ENCODE measurements at regions not wholly inside any gene's neighbourhood (a gene's known extent, or its start where the extent isn't known, plus 50 kb on each side); places are given as distances from the start of the nearest gene placed in this dataset.

- no peak for TF ChIP-seq EZH2 (IDR thresholded peaks at IDR 0.05; ENCODE audit: borderline replicate concordance, low read depth, low read length, severe bottlenecking)
- peak; percentile 88 for TF ChIP-seq CTCF (IDR thresholded peaks at IDR 0.05; ENCODE audit: borderline replicate concordance, extremely low read depth, low read length, poor library complexity, severe bottlenecking)
- no peak overlapping the region for H2AFZ ChIP-seq (ENCODE audit: low read depth, low read length)
- H3K27me3 ChIP-seq (ENCODE audit: insufficient read depth, low read length, poor library complexity): no peaks in the 10 kb centered on the region
- H3K79me2 ChIP-seq (ENCODE audit: insufficient read depth, low read length): no peaks in the 10 kb centered on the region
- no peak overlapping the region for H3K27ac ChIP-seq (ENCODE audit: low read length)
- H3K36me3 ChIP-seq (ENCODE audit: insufficient read depth, low read length): no peaks in the 10 kb centered on the region
- H3K9me3 ChIP-seq (ENCODE audit: insufficient read depth, low read length, severe bottlenecking): no peaks in the 10 kb centered on the region
- DNase-seq (peak; percentile 63), ATAC-seq (ENCODE audit: insufficient read depth, low read depth) (peak; percentile 93)
- H3K4me1 ChIP-seq (ENCODE audit: insufficient read depth, low read length): no peaks in the 10 kb centered on the region
- no peak overlapping the region for H3K4me3 ChIP-seq (ENCODE audit: low read depth in 1 of 2, low read length in 2 of 2)
- H3K4me2 ChIP-seq (ENCODE audit: insufficient read depth, low read length): no peak overlapping the region
- H3K9ac ChIP-seq (ENCODE audit: low read depth, low read length): no peak overlapping the region
- H4K20me1 ChIP-seq (ENCODE audit: insufficient read depth, low read length): no peaks in the 10 kb centered on the region
These were observed 173.9 kb upstream of the GRM3 start for GRCh38 chr7:86469680-86470295.

GRCh38 chr7:86454753-86455152, 189.0 kb upstream of the GRM3 start:
- no peak overlapping the region for H2AFZ ChIP-seq (ENCODE audit: low read depth, low read length)
- TF ChIP-seq CTCF (IDR thresholded peaks at IDR 0.05; ENCODE audit: borderline replicate concordance, extremely low read depth, low read length, poor library complexity, severe bottlenecking) (no peak), EZH2 (IDR thresholded peaks at IDR 0.05; ENCODE audit: borderline replicate concordance, low read depth, low read length, severe bottlenecking) (no peak)
- H3K9ac ChIP-seq (ENCODE audit: low read depth, low read length): no peak overlapping the region
- H3K27me3 ChIP-seq (ENCODE audit: insufficient read depth, low read length, poor library complexity): no peaks in the 10 kb centered on the region
- no peak for ATAC-seq (ENCODE audit: insufficient read depth, low read depth)
- H3K27ac ChIP-seq (ENCODE audit: low read length): no peak overlapping the region
- no peaks in the 10 kb centered on the region for H3K79me2 ChIP-seq (ENCODE audit: insufficient read depth, low read length)
- H3K9me3 ChIP-seq (ENCODE audit: insufficient read depth, low read length, severe bottlenecking): no peaks in the 10 kb centered on the region
- no peak for DNase-seq
- H4K20me1 ChIP-seq (ENCODE audit: insufficient read depth, low read length): no peaks in the 10 kb centered on the region
- no peaks in the 10 kb centered on the region for H3K36me3 ChIP-seq (ENCODE audit: insufficient read depth, low read length)
- no peaks in the 10 kb centered on the region for H3K4me1 ChIP-seq (ENCODE audit: insufficient read depth, low read length)
- no peak overlapping the region for H3K4me2 ChIP-seq (ENCODE audit: insufficient read depth, low read length)
- H3K4me3 ChIP-seq (ENCODE audit: low read depth in 1 of 2, low read length in 2 of 2): no peak overlapping the region

GRCh38 chr7:86453454-86453853, 190.3 kb upstream of the GRM3 start:
- ATAC-seq (ENCODE audit: insufficient read depth, low read depth): no peak
- H2AFZ ChIP-seq (ENCODE audit: low read depth, low read length): no peak overlapping the region
- TF ChIP-seq EZH2 (IDR thresholded peaks at IDR 0.05; ENCODE audit: borderline replicate concordance, low read depth, low read length, severe bottlenecking) (no peak), CTCF (IDR thresholded peaks at IDR 0.05; ENCODE audit: borderline replicate concordance, extremely low read depth, low read length, poor library complexity, severe bottlenecking) (no peak)
- H3K79me2 ChIP-seq (ENCODE audit: insufficient read depth, low read length): no peaks in the 10 kb centered on the region
- no peaks in the 10 kb centered on the region for H4K20me1 ChIP-seq (ENCODE audit: insufficient read depth, low read length)
- no peaks in the 10 kb centered on the region for H3K36me3 ChIP-seq (ENCODE audit: insufficient read depth, low read length)
- H3K27me3 ChIP-seq (ENCODE audit: insufficient read depth, low read length, poor library complexity): no peaks in the 10 kb centered on the region
- no peak overlapping the region for H3K27ac ChIP-seq (ENCODE audit: low read length)
- no peak for DNase-seq
- H3K9ac ChIP-seq (ENCODE audit: low read depth, low read length): no peak overlapping the region
- no peak overlapping the region for H3K4me3 ChIP-seq (ENCODE audit: low read depth in 1 of 2, low read length in 2 of 2)
- H3K9me3 ChIP-seq (ENCODE audit: insufficient read depth, low read length, severe bottlenecking): no peaks in the 10 kb centered on the region
- no peak overlapping the region for H3K4me2 ChIP-seq (ENCODE audit: insufficient read depth, low read length)
- H3K4me1 ChIP-seq (ENCODE audit: insufficient read depth, low read length): no peaks in the 10 kb centered on the region
